ENCODE measurements at regions not wholly inside any gene's neighbourhood (a gene's known extent, or its start where the extent isn't known, plus 50 kb on each side); places are given as distances from the start of the nearest gene placed in this dataset.

GRCh38 chr12:66803930-66804329 is 125.1 kb upstream of the GRIP1 start:
- TF ChIP-seq POLR2AphosphoS5 (IDR thresholded peaks at IDR 0.05; ENCODE audit: low read depth, low read length) (no peak), POLR2A (IDR thresholded peaks at IDR 0.05; ENCODE audit: low read depth, low read length) (no peak)

Data from GM12891 (cell line).